Activated CD4-positive, alpha-beta T cell treated with anti-CD3 and anti-CD28 coated beads, Interleukin-2, Interleukin-6, amounts not matched to agents 100 ng/mL and 50 ng/mL, durations not matched to agents 16 hours and 8 hours (primary cell): ENCODE measurements at regions not wholly inside any gene's neighbourhood (a gene's known extent, or its start where the extent isn't known, plus 50 kb on each side); places are given as distances from the start of the nearest gene placed in this dataset.

Experiments used
- DNase-seq: peaks from one replicate; pipeline ENCODE4 v3.0.0-alpha.2; 2020

DNA sequence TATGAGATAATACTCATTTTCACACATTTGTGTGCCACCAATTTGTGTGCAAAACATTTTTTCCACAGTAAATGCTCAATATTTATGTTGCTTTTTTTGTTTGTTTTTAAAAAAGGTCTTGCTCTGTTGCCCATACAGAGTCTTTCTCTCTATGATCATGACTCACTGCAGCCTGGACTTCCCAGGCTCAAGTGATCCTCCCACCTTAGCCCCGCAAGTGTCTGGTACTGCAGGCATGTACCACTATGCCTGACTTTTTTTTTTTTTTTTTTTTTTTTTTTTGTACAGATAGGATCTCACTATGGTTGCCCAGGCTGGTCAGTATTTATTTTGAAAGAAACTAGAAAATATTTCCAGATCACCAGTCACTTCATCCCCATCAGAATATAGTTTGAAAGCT is 297.8 kb upstream of the GYPC start:
- DNase-seq = no peak

GRCh38 chr2:126359494-126359893 is 296.5 kb upstream of the GYPC start:
- peak; percentile 25 for DNase-seq

- no peak for DNase-seq
These were observed 288.6 kb upstream of the GYPC start for GRCh38 chr2:126367361-126367760.

- no peak for DNase-seq
These were observed 287.2 kb upstream of the GYPC start for GRCh38 chr2:126368758-126369157.

DNA sequence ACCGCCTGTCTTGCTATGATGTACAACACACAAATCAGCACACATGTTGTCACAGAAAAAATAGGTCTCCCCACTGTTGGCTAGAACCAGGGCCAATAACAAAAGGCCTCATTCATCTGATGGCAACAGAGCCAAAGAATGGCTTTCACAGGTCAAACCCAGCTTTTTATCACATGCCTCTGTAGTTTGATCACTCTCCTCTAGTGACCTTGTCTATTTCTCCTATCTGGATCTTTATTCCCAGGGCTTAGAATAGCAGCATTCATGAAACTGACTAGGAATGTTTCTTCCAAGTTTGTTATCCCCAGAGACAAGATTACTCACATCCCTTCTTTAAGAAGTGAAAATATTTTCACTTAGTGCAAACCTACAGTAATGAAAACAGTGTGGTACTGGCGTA is 285.8 kb upstream of the GYPC start:
- DNase-seq = no peak

GRCh38 chr2:126372406-126372805 is 283.6 kb upstream of the GYPC start:
- no peak for DNase-seq

DNA sequence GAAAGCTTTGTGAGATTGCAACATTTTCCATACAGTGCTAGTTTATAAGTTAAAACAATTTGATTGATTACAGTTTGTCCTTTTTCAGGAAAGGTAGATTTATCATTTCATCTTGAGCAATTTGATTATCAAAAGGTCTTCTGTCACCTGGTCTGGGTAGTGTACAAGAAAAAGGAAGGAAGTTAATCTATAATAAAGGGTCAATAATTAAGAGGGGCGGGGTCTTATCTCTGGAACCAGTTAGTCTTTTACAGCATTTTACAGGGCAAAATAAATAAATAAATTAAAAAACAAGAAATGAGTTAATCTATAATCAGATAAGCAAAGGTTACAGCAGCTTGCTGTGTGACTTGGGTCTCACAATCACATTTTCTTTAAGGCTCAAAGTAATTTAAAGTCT is 277.8 kb upstream of the GYPC start:
- no peak for DNase-seq

DNA sequence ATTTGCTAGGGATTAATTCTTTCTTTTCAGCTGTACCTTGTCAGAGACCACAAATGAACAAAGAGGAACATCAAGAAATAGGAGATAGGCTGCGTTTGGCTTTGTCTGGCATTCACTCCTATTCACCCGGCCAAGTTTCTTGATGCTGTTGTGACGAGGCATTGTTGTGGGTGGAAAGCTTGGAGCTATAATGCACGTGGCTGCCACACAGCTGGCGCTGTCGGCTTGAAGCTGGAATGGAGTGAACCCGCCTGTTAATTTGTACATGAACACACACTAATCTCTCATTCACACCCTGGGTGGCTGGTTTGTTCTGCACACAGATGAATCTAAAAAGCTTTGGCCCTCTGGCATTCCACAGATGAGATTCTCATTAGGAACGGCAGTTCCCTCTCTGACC is 274.9 kb upstream of the GYPC start:
- DNase-seq = no peak

DNA sequence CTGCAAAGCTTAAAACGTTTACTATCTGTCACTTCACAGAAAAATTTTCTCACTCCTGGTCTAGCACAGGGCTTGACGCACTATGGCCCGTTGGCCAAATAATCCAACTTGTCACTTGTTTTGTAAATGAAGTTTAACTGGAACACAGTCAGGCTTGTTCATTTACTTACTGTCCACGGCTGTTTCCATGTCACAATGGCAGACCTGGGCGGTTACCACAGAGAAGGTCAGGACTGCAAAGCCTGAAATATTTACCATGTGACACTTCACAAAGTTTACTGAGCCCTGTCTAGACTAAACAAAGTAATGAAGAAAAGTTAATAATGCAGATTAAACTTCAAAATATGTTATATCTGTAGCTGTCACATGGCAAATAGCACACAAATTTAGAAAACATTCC is 273.0 kb upstream of the GYPC start:
- no peak for DNase-seq

- no peak for DNase-seq
These were observed 272.2 kb upstream of the GYPC start for GRCh38 chr2:126383800-126384199.

- no peak for DNase-seq
These were observed 270.5 kb upstream of the GYPC start for GRCh38 chr2:126385441-126385840.

- DNase-seq = no peak
These were observed 270.0 kb upstream of the GYPC start for GRCh38 chr2:126385983-126386382.

DNA sequence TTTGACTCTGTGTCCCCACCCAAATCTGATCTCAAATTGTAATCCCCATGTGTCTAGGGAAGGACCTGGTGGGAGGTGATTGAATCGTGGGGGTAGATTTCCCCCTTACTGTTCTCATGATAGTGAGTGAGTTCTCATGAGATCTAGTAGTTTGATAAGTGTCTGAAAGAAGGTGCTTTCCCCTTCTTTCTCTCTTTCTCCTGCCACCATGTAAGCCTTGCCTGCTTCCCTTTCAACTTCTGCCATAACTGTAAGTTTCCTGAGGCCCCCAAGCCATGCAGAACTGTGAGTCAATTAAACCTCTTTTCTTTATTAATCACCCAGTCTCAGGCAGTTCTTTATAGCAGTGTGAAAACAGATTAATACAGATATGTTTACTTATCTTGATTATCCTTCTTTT is 266.5 kb upstream of the GYPC start:
- no peak for DNase-seq

DNA sequence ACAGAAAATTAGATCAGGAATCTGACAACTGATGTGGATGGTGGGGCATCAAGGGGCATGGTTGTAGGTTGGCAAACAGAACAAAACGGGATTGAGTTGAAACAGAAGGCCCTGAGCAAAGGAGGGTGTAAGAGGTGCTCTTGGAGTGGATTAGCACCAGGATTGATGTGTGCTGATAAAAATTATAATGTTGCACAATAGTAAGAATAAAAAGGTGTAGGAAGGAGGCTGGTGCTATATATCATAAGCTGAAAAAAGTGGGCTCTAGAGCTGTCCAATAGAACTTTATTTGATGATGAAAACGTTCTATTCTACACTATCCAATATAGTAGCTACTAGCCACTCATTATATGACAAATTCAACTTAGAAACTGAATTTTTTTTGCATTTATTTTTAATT is 263.1 kb upstream of the GYPC start:
- DNase-seq = no peak

DNA sequence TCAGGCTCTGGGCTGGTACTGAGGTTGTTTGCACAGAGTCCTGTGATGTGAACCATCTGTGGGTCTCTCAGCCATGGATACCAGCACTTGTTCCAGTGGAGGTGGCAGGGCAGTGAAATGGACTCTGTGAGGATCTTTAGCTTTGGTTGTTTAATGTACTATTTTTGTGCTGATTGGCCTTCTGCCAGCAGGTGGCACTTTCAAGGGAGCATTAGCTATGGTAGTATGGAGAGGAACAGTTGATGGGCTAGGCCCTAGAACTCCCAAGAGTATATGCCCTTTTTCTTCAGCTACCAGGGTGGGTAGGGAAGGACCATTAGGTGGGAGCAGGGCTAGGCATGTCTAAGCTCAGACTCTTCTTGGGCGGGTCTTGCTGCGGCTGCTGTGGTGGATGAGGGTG is 257.0 kb upstream of the GYPC start:
- peak; percentile 21 for DNase-seq

GRCh38 chr2:126403039-126403628 is 252.8 kb upstream of the GYPC start:
- DNase-seq = no peak

- DNase-seq = no peak
These were observed 249.7 kb upstream of the GYPC start for GRCh38 chr2:126406267-126406666.

DNA sequence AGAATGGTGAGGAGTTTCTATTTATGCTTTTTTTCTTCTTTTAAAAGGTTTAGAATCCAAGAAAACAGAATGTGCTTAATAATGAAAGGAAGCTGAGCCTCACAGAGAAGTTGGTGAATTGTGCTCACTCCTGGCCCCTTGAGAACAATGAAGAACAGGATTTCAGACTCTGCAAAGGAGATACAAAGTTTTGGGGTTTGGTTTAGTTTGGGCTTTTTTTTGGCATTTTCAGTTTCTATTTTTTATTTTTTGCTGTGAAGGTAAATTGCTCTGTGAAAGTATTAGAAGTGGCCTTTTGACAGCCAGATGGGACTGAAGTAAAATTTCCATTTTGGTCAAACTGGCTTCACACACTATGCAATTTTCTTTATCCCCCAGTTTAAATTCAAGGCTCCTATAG is 247.3 kb upstream of the GYPC start:
- no peak for DNase-seq

DNA sequence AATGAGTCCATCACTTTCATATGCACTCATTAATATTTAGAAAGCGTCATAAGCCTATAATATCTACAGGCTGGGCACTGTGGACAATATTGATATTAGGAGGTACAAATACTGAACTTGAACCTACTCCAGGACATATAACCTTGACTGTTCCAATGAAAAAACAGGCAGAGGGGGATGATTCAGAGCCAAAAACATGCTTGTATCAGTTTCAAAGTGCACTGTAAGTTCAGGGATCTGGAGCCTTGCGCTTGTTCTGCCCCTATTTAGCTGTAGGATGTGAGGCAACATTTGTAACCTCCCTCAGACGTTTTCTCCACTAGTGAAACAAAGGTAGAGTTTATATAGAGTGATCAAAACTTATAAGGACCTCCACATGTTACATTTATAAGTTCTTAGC is 246.1 kb upstream of the GYPC start:
- DNase-seq = no peak

DNA sequence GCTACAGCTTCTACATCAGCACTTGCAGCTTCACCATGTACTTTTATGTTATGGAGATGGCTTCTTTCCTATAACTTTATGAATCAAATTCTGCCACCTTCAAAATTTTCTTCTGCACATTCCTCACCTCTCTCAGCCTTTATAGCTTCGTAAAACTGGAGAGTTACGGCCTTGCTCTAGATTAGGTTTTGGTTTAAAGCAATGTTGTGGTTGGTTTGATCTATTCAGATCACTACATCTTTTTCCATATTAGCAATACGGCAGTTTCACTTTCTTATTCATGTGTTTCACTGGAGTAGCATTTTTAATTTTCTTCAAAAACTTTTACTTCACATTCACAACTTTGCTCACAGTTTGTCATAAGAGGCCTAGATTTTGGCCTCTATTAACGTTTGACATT is 242.9 kb upstream of the GYPC start:
- peak; percentile 38 for DNase-seq

- no peak for DNase-seq
These were observed 236.6 kb upstream of the GYPC start for GRCh38 chr2:126419403-126419802.

- no peak for DNase-seq
These were observed 230.0 kb upstream of the GYPC start for GRCh38 chr2:126425943-126426342.

DNA sequence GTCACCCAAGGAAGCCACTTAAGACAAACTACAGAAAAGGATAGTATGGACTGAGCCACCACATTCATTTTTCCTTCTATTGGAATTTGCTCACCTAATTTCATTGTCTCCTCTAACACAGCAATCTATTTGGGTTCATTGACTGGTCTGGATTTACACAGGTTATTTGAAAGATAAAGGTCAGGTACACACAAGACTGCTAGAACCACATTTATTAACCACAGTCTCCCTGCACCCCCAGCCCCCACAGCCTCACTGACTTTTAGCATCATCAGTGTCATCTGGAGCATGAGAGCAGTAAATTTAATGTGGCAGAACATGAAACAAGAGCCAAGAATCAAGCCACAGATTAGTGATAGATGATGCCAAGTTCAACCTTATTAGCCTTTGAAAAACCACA is 226.9 kb upstream of the GYPC start:
- no peak for DNase-seq

- no peak for DNase-seq
These were observed 224.8 kb upstream of the GYPC start for GRCh38 chr2:126431136-126431535.

- DNase-seq = no peak
These were observed 219.5 kb upstream of the GYPC start for GRCh38 chr2:126436411-126436810.

- no peak for DNase-seq
These were observed 218.9 kb upstream of the GYPC start for GRCh38 chr2:126437016-126437415.
